ENCODE measurements at regions not wholly inside any gene's neighbourhood (a gene's known extent, or its start where the extent isn't known, plus 50 kb on each side); places are given as distances from the start of the nearest gene placed in this dataset.

- Histone ChIP-seq H2BK15ac (ENCODE audit: low read length) (no peak overlapping the region), H4K8ac (ENCODE audit: low read depth, low read length) (no peak overlapping the region), H3K23ac (ENCODE audit: low read depth, low read length, poor library complexity) (no peak overlapping the region), H2AK5ac (ENCODE audit: low read depth, low read length) (no peak overlapping the region), H2BK120ac (ENCODE audit: low read depth, low read length) (no peak overlapping the region), H4K91ac (ENCODE audit: low read depth, low read length, poor library complexity) (no peak overlapping the region), H3K4me3 (ENCODE audit: low read length in 2 of 2) (no peak overlapping the region), H3K36me3 (replicated peaks in 1 of 2; ENCODE audit: control insufficient read depth in 2 of 2, insufficient read depth in 2 of 2, low read length in 2 of 2) (no peaks in the 10 kb centered on the region), H3K4ac (ENCODE audit: low read length) (no peak overlapping the region), H3K9ac (ENCODE audit: low read depth, low read length, poor library complexity) (no peak overlapping the region), H3K27ac (replicated peaks; ENCODE audit: low read length) (no peak overlapping the region), H3K4me2 (ENCODE audit: insufficient read depth, low read length, poor library complexity, severe bottlenecking) (no peak overlapping the region), H3K14ac (ENCODE audit: low read length) (no peak overlapping the region), H2BK12ac (ENCODE audit: low read length) (no peak overlapping the region), H2AFZ (ENCODE audit: low read length) (no peak overlapping the region), H3K18ac (ENCODE audit: low read length) (no peak overlapping the region), H3K27me3 (ENCODE audit: control insufficient read depth in 3 of 3, insufficient read depth in 3 of 3, low read depth in 1 of 3, low read length in 3 of 3) (no peaks in the 10 kb centered on the region), H3K4me1 (ENCODE audit: control insufficient read depth in 2 of 2, insufficient read depth in 1 of 2, low read depth in 1 of 2, low read length in 2 of 2) (no peaks in the 10 kb centered on the region), H3K9me3 (replicated peaks in 1 of 2; ENCODE audit: control insufficient read depth in 2 of 2, insufficient read depth in 1 of 2, low read depth in 1 of 2, low read length in 2 of 2) (peaks cover 0 to 2% of the 10 kb centered on the region in 2 donors), H2BK5ac (ENCODE audit: low read length) (no peak overlapping the region), H3K79me1 (ENCODE audit: low read depth, low read length) (no peaks in the 10 kb centered on the region)
- DNase-seq (ENCODE audit: low spot score) = no peak
- WGBS, 2 donors (ENCODE audit: extremely low coverage in 2 of 2, insufficient read length in 2 of 2, insufficient replicate concordance in 1 of 2) = no CpG with 5 or more reads among the region's 3 CpGs
Observed at GRCh38 chr19:28345811-28346210, 867.1 kb downstream of the UQCRFS1 start.

DNA sequence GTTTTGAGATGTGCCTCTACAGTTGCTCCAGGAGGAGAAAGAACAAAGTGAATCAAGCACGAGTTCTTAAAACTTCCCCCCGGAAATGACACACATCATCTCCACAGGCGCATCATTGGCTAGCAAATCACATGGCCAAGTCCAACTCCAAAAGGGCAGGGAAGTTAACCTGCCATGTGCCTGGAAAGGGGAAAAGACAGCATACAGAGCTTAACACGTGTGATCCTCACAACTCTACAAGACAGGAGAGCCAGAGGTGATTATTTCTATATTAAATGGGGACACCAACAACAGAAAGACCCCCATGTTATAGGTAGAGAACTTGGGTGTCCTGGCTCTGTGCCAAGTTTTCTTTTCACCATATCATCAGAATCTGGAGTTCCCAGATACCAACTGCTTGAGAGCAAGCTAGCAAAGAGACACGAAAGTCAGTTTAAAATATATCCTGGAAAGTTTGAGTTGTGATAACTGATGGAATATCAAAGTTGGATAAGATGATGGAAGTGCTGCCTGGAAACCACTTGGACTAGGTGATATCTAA, 871.1 kb downstream of the UQCRFS1 start:
- H3K4ac ChIP-seq (ENCODE audit: low read length) = no peak overlapping the region
- no peak overlapping the region for H3K4me3 ChIP-seq (ENCODE audit: low read length in 2 of 2)
- H3K79me1 ChIP-seq (ENCODE audit: low read depth, low read length) = no peaks in the 10 kb centered on the region
- H3K36me3 ChIP-seq (replicated peaks in 1 of 2; ENCODE audit: control insufficient read depth in 2 of 2, insufficient read depth in 2 of 2, low read length in 2 of 2) = no peaks in the 10 kb centered on the region
- no CpG with 5 or more reads among the region's 5 CpGs for WGBS, 2 donors (ENCODE audit: extremely low coverage in 2 of 2, insufficient read length in 2 of 2, insufficient replicate concordance in 1 of 2)
- H2BK5ac ChIP-seq (ENCODE audit: low read length) = no peak overlapping the region
- H4K91ac ChIP-seq (ENCODE audit: low read depth, low read length, poor library complexity) = no peak overlapping the region
- H3K27ac ChIP-seq (replicated peaks; ENCODE audit: low read length) = no peak overlapping the region
- no peak for DNase-seq (ENCODE audit: low spot score)
- H2AK5ac ChIP-seq (ENCODE audit: low read depth, low read length) = no peak overlapping the region
- H3K4me1 ChIP-seq (ENCODE audit: control insufficient read depth in 2 of 2, insufficient read depth in 1 of 2, low read depth in 1 of 2, low read length in 2 of 2) = no peaks in the 10 kb centered on the region
- H3K18ac ChIP-seq (ENCODE audit: low read length) = no peak overlapping the region
- H3K14ac ChIP-seq (ENCODE audit: low read length) = no peak overlapping the region
- H3K23ac ChIP-seq (ENCODE audit: low read depth, low read length, poor library complexity) = no peak overlapping the region
- peaks cover 0 to 2% of the 10 kb centered on the region in 2 donors for H3K9me3 ChIP-seq (replicated peaks in 1 of 2; ENCODE audit: control insufficient read depth in 2 of 2, insufficient read depth in 1 of 2, low read depth in 1 of 2, low read length in 2 of 2)
- no peak overlapping the region for H2BK12ac ChIP-seq (ENCODE audit: low read length)
- no peak overlapping the region for H3K9ac ChIP-seq (ENCODE audit: low read depth, low read length, poor library complexity)
- H2BK120ac ChIP-seq (ENCODE audit: low read depth, low read length) = no peak overlapping the region
- H2AFZ ChIP-seq (ENCODE audit: low read length) = no peak overlapping the region
- no peak overlapping the region for H3K4me2 ChIP-seq (ENCODE audit: insufficient read depth, low read length, poor library complexity, severe bottlenecking)
- H3K27me3 ChIP-seq (ENCODE audit: control insufficient read depth in 3 of 3, insufficient read depth in 3 of 3, low read depth in 1 of 3, low read length in 3 of 3) = no peaks in the 10 kb centered on the region
- no peak overlapping the region for H4K8ac ChIP-seq (ENCODE audit: low read depth, low read length)
- no peak overlapping the region for H2BK15ac ChIP-seq (ENCODE audit: low read length)

GRCh38 chr19:28334419-28334818, 878.5 kb downstream of the UQCRFS1 start:
- H3K14ac ChIP-seq (ENCODE audit: low read length) = no peak overlapping the region
- no peak overlapping the region for H4K8ac ChIP-seq (ENCODE audit: low read depth, low read length)
- no peak overlapping the region for H2BK15ac ChIP-seq (ENCODE audit: low read length)
- no peak overlapping the region for H4K91ac ChIP-seq (ENCODE audit: low read depth, low read length, poor library complexity)
- H3K18ac ChIP-seq (ENCODE audit: low read length) = peak overlapping the region; percentile 48
- H2BK120ac ChIP-seq (ENCODE audit: low read depth, low read length) = no peak overlapping the region
- H3K23ac ChIP-seq (ENCODE audit: low read depth, low read length, poor library complexity) = no peak overlapping the region
- no peak overlapping the region for H3K4ac ChIP-seq (ENCODE audit: low read length)
- H2AK5ac ChIP-seq (ENCODE audit: low read depth, low read length) = peak overlapping the region; percentile 10
- H3K4me2 ChIP-seq (ENCODE audit: insufficient read depth, low read length, poor library complexity, severe bottlenecking) = no peak overlapping the region
- H3K9ac ChIP-seq (ENCODE audit: low read depth, low read length, poor library complexity) = no peak overlapping the region
- H3K4me3 ChIP-seq (ENCODE audit: low read length in 2 of 2) = no peak overlapping the region
- WGBS, 2 donors (ENCODE audit: extremely low coverage in 2 of 2, insufficient read length in 2 of 2, insufficient replicate concordance in 1 of 2) = no CpG with 5 or more reads among the region's 4 CpGs
- H2BK12ac ChIP-seq (ENCODE audit: low read length) = no peak overlapping the region
- H3K27me3 ChIP-seq (ENCODE audit: control insufficient read depth in 3 of 3, insufficient read depth in 3 of 3, low read depth in 1 of 3, low read length in 3 of 3) = no peaks in the 10 kb centered on the region
- no peak for DNase-seq (ENCODE audit: low spot score)
- no peaks in the 10 kb centered on the region for H3K4me1 ChIP-seq (ENCODE audit: control insufficient read depth in 2 of 2, insufficient read depth in 1 of 2, low read depth in 1 of 2, low read length in 2 of 2)
- no peak overlapping the region for H2AFZ ChIP-seq (ENCODE audit: low read length)
- no peak overlapping the region for H2BK5ac ChIP-seq (ENCODE audit: low read length)
- H3K79me1 ChIP-seq (ENCODE audit: low read depth, low read length) = no peaks in the 10 kb centered on the region
- no peaks in the 10 kb centered on the region for H3K9me3 ChIP-seq (replicated peaks in 1 of 2; ENCODE audit: control insufficient read depth in 2 of 2, insufficient read depth in 1 of 2, low read depth in 1 of 2, low read length in 2 of 2)
- no peaks in the 10 kb centered on the region for H3K36me3 ChIP-seq (replicated peaks in 1 of 2; ENCODE audit: control insufficient read depth in 2 of 2, insufficient read depth in 2 of 2, low read length in 2 of 2)
- no peak overlapping the region for H3K27ac ChIP-seq (replicated peaks; ENCODE audit: low read length)

DNA sequence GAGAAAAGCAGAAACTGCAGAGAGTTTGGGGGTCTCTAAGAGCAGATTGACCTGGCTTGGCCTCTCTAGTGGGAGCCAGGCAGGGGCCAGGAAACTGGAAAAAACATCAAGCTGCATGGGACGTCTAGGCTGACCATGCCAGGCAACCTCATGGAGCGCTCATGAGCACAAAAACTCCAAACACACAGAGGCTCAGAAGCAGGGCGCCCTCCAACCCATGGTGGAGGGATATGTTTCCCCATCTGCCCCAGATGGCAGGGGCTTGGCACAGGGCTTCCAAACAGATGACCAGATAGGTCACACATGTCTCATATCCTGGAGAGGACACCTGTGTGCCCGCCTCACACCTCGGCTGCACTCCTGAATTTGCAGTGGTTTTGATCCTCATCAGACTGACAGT, 879.0 kb downstream of the UQCRFS1 start:
- no peak overlapping the region for H4K91ac ChIP-seq (ENCODE audit: low read depth, low read length, poor library complexity)
- WGBS, 2 donors (ENCODE audit: extremely low coverage in 2 of 2, insufficient read length in 2 of 2, insufficient replicate concordance in 1 of 2) = no CpG with 5 or more reads among the region's 5 CpGs
- DNase-seq (ENCODE audit: low spot score) = no peak
- H3K4me2 ChIP-seq (ENCODE audit: insufficient read depth, low read length, poor library complexity, severe bottlenecking) = no peak overlapping the region
- H3K9me3 ChIP-seq (replicated peaks in 1 of 2; ENCODE audit: control insufficient read depth in 2 of 2, insufficient read depth in 1 of 2, low read depth in 1 of 2, low read length in 2 of 2) = no peaks in the 10 kb centered on the region
- H3K18ac ChIP-seq (ENCODE audit: low read length) = peak overlapping the region; percentile 48
- H3K4me3 ChIP-seq (ENCODE audit: low read length in 2 of 2) = no peak overlapping the region
- no peak overlapping the region for H2BK120ac ChIP-seq (ENCODE audit: low read depth, low read length)
- H3K36me3 ChIP-seq (replicated peaks in 1 of 2; ENCODE audit: control insufficient read depth in 2 of 2, insufficient read depth in 2 of 2, low read length in 2 of 2) = no peaks in the 10 kb centered on the region
- H2AK5ac ChIP-seq (ENCODE audit: low read depth, low read length) = peak overlapping the region; percentile 10
- no peaks in the 10 kb centered on the region for H3K4me1 ChIP-seq (ENCODE audit: control insufficient read depth in 2 of 2, insufficient read depth in 1 of 2, low read depth in 1 of 2, low read length in 2 of 2)
- H2AFZ ChIP-seq (ENCODE audit: low read length) = no peak overlapping the region
- peak overlapping the region; percentile 92 for H3K14ac ChIP-seq (ENCODE audit: low read length)
- peak overlapping the region; percentile 27 for H3K9ac ChIP-seq (ENCODE audit: low read depth, low read length, poor library complexity)
- H2BK15ac ChIP-seq (ENCODE audit: low read length) = no peak overlapping the region
- no peak overlapping the region for H2BK5ac ChIP-seq (ENCODE audit: low read length)
- no peak overlapping the region for H4K8ac ChIP-seq (ENCODE audit: low read depth, low read length)
- H3K79me1 ChIP-seq (ENCODE audit: low read depth, low read length) = no peaks in the 10 kb centered on the region
- no peaks in the 10 kb centered on the region for H3K27me3 ChIP-seq (ENCODE audit: control insufficient read depth in 3 of 3, insufficient read depth in 3 of 3, low read depth in 1 of 3, low read length in 3 of 3)
- H3K23ac ChIP-seq (ENCODE audit: low read depth, low read length, poor library complexity) = no peak overlapping the region
- no peak overlapping the region for H2BK12ac ChIP-seq (ENCODE audit: low read length)
- H3K27ac ChIP-seq (replicated peaks; ENCODE audit: low read length) = no peak overlapping the region
- no peak overlapping the region for H3K4ac ChIP-seq (ENCODE audit: low read length)

Measured in neuronal stem cell (in vitro differentiated cells).